DND-41 (cell line): ENCODE measurements at regions not wholly inside any gene's neighbourhood (a gene's known extent, or its start where the extent isn't known, plus 50 kb on each side); places are given as distances from the start of the nearest gene placed in this dataset.

Experiments
- ATAC-seq: fragments of 200-7000 bp; cut with Tn5 transposase; 3 replicates; pipeline ENCODE4 v1.9.1; 2021; ENCODE audit warnings: low read depth; ENCODE audit not compliant: insufficient read depth
- DNase-seq: peaks from one replicate; pipeline ENCODE4 v3.0.0-alpha.2; 2020
- H2AFZ ChIP-seq: 2 replicates; pipeline ENCODE4 v1.6.0; 2012; ENCODE audit warnings: low read depth, low read length
- H3K27ac ChIP-seq: 2 replicates; pipeline ENCODE4 v1.5.1; 2012; ENCODE audit warnings: low read length, inconsistent platforms
- H3K27me3 ChIP-seq: fragments of 200-600 bp; sonication (generic); 2 replicates; pipeline ENCODE4 v1.6.0; 2012; ENCODE audit warnings: low read length, mild to moderate bottlenecking, inconsistent platforms; ENCODE audit not compliant: insufficient read depth, poor library complexity
- H3K36me3 ChIP-seq: 2 replicates; pipeline ENCODE4 v1.5.1; 2012; ENCODE audit warnings: low read length, inconsistent platforms; ENCODE audit not compliant: insufficient read depth
- H3K4me1 ChIP-seq: 2 replicates; pipeline ENCODE4 v1.5.1; 2012; ENCODE audit warnings: mild to moderate bottlenecking, low read length; ENCODE audit not compliant: insufficient read depth
- H3K4me2 ChIP-seq: 2 replicates; pipeline ENCODE4 v1.6.0; 2012; ENCODE audit warnings: mild to moderate bottlenecking, moderate library complexity, low read length, inconsistent platforms; ENCODE audit not compliant: insufficient read depth
- H3K4me3 ChIP-seq, 2 experiments: fragments of 200-600 bp in 1 of 2; shearing (Covaris generic) in 1 of 2; 2 replicates each; pipeline ENCODE4 v1.5.1; 2012 to 2016; ENCODE audit warnings: inconsistent platforms in 2 of 2, low read length in 2 of 2, mild to moderate bottlenecking in 2 of 2, low read depth in 1 of 2, moderate library complexity in 1 of 2
- H3K79me2 ChIP-seq: 2 replicates; pipeline ENCODE4 v1.6.0; 2012; ENCODE audit warnings: low read length, inconsistent platforms; ENCODE audit not compliant: insufficient read depth
- H3K9ac ChIP-seq: 2 replicates; pipeline ENCODE4 v1.6.0; 2012; ENCODE audit warnings: low read depth, mild to moderate bottlenecking, inconsistent platforms, low read length, moderate library complexity
- H3K9me3 ChIP-seq: 2 replicates; pipeline ENCODE4 v1.5.1; 2012; ENCODE audit warnings: low read length, moderate library complexity, mild to moderate bottlenecking, inconsistent platforms; ENCODE audit not compliant: insufficient read depth, severe bottlenecking
- H4K20me1 ChIP-seq: 2 replicates; pipeline ENCODE4 v1.6.0; 2012; ENCODE audit warnings: low read length; ENCODE audit not compliant: insufficient read depth
- EZH2 ChIP-seq: IDR thresholded peaks from 3 replicates; pipeline ENCODE4 v1.6.1; 2012; ENCODE audit warnings: borderline replicate concordance, low read depth, mild to moderate bottlenecking, moderate library complexity, low read length, inconsistent platforms; ENCODE audit not compliant: severe bottlenecking
- TF ChIP-seq, protein P1 (sequence below): IDR thresholded peaks from 2 replicates; pipeline ENCODE4 v1.5.1; 2012; ENCODE audit warnings: borderline replicate concordance, low read length, moderate library complexity, mild to moderate bottlenecking; ENCODE audit not compliant: poor library complexity, severe bottlenecking; ENCODE audit errors: extremely low read depth

GRCh38 chr9:27768781-27769180 lies 195.5 kb upstream of the C9orf72 start:
- no peaks in the 10 kb centered on the region for H4K20me1 ChIP-seq
- no peaks in the 10 kb centered on the region for H3K9me3 ChIP-seq
- no peaks in the 10 kb centered on the region for H3K27me3 ChIP-seq
- no peak for TF ChIP-seq EZH2
- TF ChIP-seq, protein P1, sequence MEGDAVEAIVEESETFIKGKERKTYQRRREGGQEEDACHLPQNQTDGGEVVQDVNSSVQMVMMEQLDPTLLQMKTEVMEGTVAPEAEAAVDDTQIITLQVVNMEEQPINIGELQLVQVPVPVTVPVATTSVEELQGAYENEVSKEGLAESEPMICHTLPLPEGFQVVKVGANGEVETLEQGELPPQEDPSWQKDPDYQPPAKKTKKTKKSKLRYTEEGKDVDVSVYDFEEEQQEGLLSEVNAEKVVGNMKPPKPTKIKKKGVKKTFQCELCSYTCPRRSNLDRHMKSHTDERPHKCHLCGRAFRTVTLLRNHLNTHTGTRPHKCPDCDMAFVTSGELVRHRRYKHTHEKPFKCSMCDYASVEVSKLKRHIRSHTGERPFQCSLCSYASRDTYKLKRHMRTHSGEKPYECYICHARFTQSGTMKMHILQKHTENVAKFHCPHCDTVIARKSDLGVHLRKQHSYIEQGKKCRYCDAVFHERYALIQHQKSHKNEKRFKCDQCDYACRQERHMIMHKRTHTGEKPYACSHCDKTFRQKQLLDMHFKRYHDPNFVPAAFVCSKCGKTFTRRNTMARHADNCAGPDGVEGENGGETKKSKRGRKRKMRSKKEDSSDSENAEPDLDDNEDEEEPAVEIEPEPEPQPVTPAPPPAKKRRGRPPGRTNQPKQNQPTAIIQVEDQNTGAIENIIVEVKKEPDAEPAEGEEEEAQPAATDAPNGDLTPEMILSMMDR, result no peak
- H3K4me1 ChIP-seq, result no peaks in the 10 kb centered on the region
- H3K9ac ChIP-seq, result no peak overlapping the region
- no peak for ATAC-seq
- H3K36me3 ChIP-seq, result no peaks in the 10 kb centered on the region
- no peaks in the 10 kb centered on the region for H3K79me2 ChIP-seq
- H2AFZ ChIP-seq, result no peak overlapping the region
- no peak for DNase-seq
- H3K27ac ChIP-seq, result no peak overlapping the region
- H3K4me3 ChIP-seq, result no peak overlapping the region
- H3K4me2 ChIP-seq, result no peak overlapping the region

- Histone ChIP-seq H3K36me3 (no peaks in the 10 kb centered on the region), H3K79me2 (no peaks in the 10 kb centered on the region), H3K27me3 (no peaks in the 10 kb centered on the region), H3K27ac (no peak overlapping the region), H3K4me3 (no peak overlapping the region), H3K4me1 (no peaks in the 10 kb centered on the region), H3K9ac (no peak overlapping the region), H3K4me2 (no peak overlapping the region), H3K9me3 (no peaks in the 10 kb centered on the region), H4K20me1 (no peaks in the 10 kb centered on the region), H2AFZ (no peak overlapping the region)
- no peak for ATAC-seq
- TF ChIP-seq EZH2, result no peak
- TF ChIP-seq, protein P1, result no peak
- no peak for DNase-seq
Observed at GRCh38 chr9:27770541-27770940, 197.3 kb upstream of the C9orf72 start.

GRCh38 chr9:27771803-27772545 lies 198.7 kb upstream of the C9orf72 start:
- H3K9ac ChIP-seq, result no peak overlapping the region

GRCh38 chr9:27784847-27785713 lies 211.8 kb upstream of the C9orf72 start:
- H3K27me3 ChIP-seq, result no peaks in the 10 kb centered on the region
- no peak overlapping the region for H3K27ac ChIP-seq
- H4K20me1 ChIP-seq, result no peaks in the 10 kb centered on the region
- no peak for ATAC-seq
- no peak overlapping the region for H3K4me2 ChIP-seq
- H3K4me3 ChIP-seq, result no peak overlapping the region
- no peaks in the 10 kb centered on the region for H3K36me3 ChIP-seq
- no peak for TF ChIP-seq EZH2
- TF ChIP-seq, protein P1, result no peak
- H3K4me1 ChIP-seq, result no peaks in the 10 kb centered on the region
- no peak overlapping the region for H2AFZ ChIP-seq
- no peaks in the 10 kb centered on the region for H3K79me2 ChIP-seq
- no peak for DNase-seq
- no peaks in the 10 kb centered on the region for H3K9me3 ChIP-seq
- no peak overlapping the region for H3K9ac ChIP-seq

More at GRCh38 chr9:27771803-27772545, 198.7 kb upstream of the C9orf72 start:
- Histone ChIP-seq H4K20me1 (no peaks in the 10 kb centered on the region), H3K4me2 (no peak overlapping the region), H3K27me3 (no peaks in the 10 kb centered on the region), H3K36me3 (no peaks in the 10 kb centered on the region), H3K4me1 (no peaks in the 10 kb centered on the region), H3K27ac (no peak overlapping the region), H3K4me3 (no peak overlapping the region), H2AFZ (no peak overlapping the region), H3K79me2 (no peaks in the 10 kb centered on the region), H3K9me3 (no peaks in the 10 kb centered on the region)
- no peak for DNase-seq
- TF ChIP-seq EZH2, result no peak
- no peak for ATAC-seq
